HT-29 (cell line): ENCODE measurements at regions not wholly inside any gene's neighbourhood (a gene's known extent, or its start where the extent isn't known, plus 50 kb on each side); places are given as distances from the start of the nearest gene placed in this dataset.
"Not testable (repeated sequence)": the region's sequence is repeated elsewhere in the genome, so short reads cannot be mapped to it uniquely, and the experiment has no call there.

Experiments used
- DNase-seq: peaks from one replicate; pipeline ENCODE4 v3.0.0-alpha.2; 2015; ENCODE audit warnings: low spot score

DNA sequence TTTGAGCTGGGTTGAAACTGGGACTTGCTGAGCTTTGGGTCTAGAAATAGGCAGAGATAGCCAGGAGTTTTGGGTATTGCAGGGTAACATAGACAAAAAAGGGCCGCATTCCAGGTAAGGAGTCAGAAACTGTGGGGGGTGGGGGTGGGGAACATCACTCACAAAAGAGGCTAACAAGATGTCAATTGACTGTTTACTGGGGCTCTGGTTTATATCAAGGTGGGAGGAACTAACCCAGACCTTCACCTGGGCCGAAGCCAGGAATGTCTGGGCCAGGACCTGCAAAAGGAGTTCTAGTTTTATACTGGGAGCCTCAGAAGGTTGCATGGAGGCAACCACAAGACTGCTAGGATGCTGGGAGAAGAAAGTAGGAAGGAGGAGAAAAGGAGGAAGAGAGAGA, 154.4 kb downstream of the EMP1 start:
- DNase-seq, result no peak

DNA sequence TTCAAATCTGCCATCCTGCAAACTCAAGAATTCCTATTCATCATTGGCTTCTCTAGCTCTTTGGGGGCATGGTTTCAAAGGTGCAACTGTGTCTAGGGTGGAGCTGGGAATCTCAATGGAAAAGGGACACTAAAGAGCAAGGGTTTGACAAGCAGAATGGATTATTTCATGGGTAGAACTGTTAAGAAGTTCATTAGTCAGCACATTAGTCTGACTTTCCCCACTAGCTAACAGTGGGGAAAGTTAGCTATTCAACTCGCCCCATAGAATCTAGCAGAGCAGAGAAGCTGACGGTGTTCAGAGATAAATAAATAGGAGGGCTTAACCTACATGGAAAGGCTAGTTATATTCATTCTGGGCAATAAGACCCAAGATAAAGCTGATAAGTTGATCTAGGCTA, 153.9 kb downstream of the EMP1 start:
- no peak for DNase-seq

DNA sequence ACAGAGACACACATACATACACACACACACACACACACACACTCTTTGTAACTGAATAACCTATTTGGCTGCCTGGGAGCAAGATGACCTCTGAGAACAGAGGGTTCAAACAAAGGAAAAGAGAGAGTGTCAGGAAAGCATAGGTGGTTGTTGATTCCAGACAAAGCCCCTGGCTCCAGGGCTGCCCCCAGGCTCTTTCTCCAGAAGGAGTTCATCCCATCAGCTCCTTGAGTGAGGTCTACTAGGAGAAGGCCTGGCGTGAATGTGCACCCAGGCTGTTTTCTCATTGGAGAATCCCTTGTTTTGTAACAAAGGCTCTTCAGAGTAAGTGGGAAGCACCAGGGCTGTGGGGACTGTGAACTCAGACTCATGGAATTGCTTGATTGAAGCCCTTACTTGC, 151.9 kb downstream of the EMP1 start:
- no peak for DNase-seq

DNA sequence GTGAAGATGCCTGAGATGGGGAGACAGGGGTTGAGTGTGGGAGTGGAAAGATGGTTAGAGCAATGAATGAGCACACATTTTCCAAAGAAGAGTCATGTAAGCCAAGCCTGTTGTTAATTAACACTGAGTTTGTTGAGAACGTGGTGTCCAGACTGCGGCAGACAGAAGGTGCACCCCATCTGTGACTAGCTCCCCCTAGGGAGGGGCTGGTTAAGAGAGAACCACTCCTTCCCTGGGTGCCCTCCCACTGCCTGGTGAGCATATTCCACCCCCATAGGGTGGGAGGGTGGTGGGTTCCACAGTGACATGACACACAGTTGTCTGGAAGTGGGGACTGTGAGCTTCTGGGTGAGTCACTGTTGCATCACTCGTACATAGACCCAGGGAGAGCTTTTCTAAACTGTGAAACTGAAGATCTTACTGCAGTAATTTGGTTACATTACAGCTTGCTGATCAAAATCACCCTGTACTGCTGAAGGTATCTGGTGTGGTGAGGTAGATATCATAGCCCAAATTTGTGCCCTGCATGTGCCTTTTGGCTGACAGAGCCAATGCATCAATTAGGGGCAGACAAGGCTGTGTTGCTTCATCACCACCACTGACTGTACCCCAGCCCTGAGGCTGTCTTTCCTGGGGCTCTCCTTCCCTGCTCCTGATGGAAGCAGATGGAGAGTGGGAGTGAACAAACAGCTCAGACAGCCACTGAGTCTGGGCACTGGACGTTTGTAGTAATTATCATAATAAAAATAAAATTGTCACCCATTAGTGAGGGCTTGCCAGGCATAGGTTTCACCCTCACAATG, 150.9 kb downstream of the EMP1 start:
- DNase-seq, result no peak

DNA sequence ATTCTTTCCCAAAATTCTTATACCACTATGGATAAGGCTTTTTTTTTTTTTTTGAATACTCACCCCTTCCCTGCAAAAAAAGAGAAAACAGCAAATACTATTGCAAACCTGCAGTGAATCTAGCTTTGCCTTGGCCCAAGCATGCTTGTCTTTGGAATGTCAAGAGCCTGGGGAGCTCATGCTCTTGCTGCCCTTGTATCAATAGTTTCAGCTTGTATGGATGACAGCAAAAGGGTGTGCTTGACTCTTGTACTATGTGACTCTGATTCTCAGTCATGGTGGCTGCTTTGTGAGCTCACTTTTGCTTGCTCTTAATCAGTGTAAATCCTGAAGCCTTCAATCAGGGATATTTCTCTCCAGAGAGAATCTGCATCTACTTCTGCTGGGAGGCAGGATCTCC, 149.2 kb downstream of the EMP1 start:
- DNase-seq, result no peak

DNA sequence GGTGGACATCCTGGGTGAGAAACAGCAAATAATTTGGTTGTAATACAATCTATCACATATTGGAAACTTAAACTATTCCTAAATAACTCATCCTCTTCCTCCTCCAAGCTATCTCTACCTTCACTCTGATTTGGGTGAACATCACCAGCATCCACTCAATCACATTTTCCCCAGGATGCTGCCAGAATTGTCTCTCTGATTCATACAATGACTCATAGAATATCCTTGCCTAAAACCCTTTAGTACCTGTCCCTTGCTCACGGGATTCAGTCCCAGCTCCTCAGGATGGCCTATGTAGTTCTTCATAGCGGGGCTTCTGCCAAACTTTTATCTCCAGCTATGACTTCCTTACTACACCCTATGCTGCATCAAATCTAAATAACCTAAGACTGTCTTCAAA, 146.8 kb downstream of the EMP1 start:
- DNase-seq, result no peak

DNA sequence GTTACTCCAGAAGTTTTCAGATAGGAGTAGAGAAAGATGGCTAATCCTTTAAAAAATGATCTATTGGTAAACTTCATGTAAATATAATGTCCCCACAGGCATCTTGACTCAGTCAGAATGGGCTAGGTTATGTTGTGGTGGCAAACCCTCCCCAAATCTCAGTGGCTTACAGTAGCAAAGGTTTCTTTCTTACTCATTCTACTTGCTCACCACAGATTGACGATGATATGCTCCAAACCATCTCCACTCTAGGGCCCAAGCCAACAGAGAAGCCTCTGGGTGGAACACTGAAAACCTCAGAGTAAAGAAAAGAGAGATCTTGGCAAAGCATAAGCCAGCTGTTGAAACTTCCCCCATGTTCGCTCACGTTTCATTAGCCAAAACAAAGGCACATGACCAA, 146.4 kb downstream of the EMP1 start:
- no peak for DNase-seq

DNA sequence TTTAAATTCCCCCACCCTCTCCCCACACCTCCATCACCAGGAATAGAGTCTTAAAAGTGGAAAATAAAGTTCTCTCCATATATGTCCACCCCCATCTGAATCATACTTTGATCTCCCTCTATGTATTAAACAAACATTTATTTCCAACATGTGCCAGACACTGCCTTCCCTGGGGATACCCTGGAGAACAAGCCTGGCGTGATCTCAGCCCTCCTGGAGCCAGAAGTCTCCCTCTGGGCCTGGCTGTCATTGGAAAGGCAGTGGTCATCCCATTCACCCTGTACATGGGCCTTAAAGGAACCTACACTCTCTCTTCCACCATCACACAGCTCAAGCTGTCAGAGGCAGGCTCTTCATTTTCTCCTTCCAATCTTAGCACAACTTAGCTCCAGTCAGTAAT, 143.6 kb downstream of the EMP1 start:
- no peak for DNase-seq

DNA sequence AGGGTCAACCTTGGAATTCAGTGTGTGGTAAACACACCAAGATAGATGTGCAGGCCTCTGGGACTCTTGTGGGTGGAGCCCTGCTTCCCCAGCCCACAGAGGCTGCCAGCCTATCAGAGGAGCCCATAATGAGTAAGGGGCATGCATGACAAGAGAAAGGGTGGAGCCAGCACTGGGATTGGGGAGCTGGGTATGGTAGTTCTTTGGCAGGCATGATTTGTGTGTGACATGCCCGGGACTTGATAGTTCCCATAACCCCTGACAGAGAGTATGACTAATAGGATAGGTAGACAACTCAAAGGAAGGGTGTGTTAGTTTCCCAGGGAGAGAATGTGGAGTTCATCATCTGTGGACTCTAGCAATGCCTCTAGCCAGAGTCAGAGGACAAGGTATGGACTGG, 143.0 kb downstream of the EMP1 start:
- DNase-seq, result peak; percentile 29

DNA sequence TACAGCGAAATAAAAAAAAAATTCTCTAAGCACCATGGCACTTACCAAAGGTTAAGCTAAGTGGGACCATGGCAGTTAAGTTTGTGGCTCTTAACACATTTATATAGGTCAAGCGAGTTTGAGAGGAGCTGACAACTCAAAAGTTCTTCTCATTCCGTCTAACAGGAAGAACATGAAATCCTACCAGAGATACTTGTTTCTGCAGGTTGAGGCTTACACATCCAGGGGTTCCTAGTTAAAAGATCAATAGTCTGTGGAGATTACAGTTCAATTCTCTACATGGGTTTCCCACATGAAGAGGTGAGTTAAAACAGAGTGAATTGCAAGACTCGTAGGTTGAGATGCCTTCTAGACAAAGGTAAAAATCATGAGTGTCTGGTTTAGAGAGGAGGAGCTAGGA, 142.6 kb downstream of the EMP1 start:
- no peak for DNase-seq

DNA sequence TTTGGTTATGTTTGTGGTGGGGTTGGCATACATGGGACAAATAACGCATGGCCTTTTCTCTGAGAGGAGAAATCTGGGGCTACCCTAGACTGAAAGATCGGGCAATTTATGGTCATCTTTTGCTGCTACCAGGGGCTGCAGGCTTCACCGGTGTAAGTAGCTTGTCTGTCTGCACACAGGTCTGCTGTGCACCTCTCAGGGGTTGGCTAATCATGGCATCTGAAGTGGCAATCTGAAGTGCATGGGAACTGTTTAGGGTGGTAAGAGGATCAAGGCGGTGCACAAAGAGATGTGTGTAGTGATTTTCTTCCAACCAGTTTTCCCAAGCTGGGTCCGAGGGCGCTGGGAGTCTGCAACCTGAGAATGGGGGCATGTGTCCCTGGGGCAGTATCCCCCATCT, 141.3 kb downstream of the EMP1 start:
- no peak for DNase-seq

DNA sequence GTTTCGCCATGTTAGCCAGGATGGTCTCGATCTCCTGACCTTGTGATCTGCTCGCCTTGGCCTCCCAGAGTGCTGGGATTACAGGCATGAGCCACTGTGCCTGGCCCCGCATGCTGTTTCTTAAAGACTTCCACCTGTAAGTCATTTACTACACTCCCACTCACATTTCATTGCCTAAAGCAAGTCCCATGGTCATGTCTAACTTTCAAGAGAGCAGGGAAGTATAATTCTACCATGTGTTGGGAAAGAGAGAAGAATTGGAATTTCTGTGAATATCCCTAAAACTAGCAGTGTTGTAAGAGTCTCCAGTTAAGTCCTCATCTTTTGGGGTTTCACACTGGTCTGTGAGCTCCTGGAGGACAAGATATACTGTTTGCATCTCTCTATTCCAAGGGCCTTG, 139.7 kb downstream of the EMP1 start:
- DNase-seq, result no peak

DNA sequence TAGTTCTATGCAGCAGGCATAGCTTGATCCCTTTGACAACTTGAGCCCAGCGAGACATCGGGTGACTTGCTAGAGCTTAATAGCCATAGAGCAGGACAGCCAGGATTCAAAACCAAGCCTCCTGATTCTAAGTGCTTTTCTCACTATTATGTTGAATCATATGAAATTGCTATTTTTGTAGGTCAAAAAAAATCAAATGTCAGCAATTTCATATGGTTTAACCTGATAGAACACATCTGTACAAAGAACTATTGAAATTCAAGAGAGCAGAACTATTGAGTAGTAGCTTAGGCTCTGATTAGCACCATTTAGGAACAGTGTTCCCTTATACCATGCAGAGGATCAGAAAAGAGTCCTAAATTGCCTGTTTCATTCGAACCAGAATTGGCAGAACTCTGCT, 132.0 kb downstream of the EMP1 start:
- DNase-seq, result no peak

DNA sequence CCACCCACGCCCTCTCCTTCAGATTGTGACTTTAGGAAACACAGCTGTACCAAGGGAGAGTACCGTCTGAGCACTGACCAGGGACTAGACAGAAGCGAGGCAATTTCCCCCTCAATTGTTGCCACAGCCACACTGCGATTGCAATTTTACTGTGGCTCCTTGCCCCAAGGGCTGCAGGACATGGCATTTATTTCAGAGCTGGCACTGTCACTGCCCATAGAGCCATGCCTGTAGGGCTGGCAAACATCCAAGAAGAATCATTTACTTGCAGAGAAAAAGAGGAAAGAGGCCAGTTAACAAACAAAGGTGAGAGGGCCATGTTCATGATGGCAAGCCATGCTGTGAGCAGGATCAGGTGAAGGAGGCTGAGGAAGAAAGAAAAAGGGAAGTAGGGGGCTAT, 129.6 kb downstream of the EMP1 start:
- no peak for DNase-seq

DNA sequence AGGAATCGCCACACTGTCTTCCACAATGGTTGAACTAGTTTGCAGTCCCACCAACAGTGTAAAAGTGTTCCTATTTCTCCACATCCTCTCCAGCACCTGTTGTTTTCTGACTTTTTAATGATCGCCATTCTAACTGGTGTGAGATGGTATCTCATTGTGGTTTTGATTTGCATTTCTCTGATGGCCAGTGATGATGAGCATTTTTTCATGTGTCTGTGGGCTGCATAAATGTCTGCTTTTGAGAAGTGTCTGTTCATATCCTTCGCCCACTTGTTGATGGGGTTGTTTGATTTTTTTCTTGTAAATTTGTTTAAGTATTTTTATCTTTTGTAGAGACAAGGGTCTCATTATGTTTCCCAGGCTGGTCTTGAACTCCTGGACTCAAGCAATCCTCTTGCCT, 128.5 kb downstream of the EMP1 start:
- DNase-seq, result not testable (repeated sequence)

DNA sequence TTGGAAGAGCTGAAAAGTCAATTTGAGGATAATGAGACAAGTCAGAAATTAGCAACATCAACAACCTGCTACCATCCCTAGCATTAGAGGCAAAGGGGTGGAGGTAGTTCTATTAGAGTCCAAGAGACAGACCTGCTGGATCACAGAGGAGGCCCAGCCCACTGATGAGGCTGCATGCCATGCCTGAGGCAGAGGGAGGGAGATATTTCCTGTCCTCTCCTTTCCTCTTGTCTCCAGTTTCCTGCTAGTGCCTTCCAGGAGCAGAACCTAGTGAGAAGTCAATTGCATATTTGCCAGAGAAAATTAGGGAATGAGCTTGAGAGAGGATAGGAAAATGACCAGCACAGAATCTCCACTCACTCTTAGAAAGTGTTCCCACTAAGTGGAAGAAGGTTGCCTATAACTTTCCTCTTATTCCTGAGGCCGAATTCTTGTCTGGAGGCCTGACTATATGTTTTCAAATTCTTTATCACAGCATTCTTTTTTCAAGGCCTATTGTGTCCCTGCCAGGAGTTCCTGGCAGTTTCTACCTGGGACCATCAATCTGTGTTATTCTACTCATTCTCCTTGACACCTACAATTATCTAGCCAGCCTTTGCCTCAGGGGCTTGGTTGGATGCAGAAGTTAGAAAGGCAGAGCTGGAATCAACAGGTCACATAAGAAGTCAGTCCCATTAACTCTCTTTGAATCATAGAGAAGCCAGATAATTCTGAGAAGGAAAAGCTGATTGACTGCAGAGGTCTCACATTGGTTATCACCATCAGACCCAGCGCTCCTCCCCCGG, 121.9 kb downstream of the EMP1 start:
- no peak for DNase-seq

DNA sequence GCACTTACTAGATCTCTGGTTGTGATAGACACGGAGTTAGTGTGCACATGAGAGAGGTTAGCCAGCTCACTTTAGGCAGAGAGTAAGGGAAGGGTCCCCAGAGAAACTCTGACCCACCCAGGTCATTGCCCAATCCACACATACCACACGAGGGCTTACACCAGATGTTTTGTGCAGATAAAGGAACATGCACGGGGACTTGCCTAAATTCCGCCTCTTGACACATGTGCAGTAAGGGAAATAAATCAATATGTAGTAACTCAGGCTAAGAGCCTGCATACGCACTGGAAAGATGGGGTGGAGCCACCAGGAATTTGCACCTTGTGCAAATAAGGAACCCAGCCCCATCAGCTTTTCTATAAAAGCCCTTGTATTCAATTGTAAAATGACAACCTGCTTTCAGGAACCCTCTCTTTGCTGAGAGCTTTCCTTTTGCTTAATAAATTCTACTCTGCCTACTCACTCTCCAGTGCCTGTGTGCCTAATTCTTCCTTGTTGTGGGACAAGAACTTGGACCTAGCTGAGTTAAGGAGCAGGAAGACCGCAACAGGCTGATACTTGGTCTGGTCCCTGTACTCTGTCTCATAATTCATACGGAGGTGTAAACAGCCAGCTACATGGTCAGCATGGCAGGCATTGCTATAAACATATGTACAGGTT, 120.2 kb downstream of the EMP1 start:
- peak; percentile 52 for DNase-seq

DNA sequence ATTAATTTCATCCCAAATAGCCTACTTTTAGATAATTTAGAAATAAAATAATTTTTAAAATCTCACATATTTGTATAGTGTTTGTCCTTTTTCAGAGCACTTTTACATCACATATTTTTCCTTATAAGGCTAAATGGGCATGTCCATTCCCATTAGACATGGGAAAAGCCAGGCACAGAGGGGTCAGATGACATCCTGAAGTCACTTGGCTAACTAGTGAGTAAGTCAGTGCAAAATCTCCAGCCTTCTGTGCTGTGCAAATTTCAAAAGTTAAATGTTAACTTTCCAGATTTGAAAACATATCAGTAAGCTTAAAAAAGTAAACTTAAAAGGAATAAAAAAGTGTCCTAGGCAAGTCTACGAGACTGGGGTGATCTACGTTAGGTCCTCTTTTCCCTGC, 117.4 kb downstream of the EMP1 start:
- no peak for DNase-seq

DNA sequence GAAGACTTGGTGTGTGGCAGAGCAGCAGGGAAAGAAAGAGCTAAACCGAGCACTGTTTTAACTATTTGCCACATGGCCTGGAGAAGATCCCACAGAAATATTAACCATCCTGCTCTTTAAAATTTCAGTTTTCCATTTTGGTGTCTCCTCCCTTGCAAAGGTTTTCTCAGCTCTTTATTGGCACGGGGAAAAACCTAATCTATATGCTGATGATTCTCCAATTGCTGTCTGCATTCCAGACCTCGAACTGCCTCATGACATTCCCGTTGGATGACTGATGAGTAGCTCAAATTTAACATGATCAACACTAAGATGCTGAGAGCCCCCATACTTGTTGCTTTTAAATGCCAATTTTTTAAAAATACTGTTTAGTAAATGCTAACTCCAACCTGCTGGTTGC, 115.0 kb downstream of the EMP1 start:
- DNase-seq, result no peak

DNA sequence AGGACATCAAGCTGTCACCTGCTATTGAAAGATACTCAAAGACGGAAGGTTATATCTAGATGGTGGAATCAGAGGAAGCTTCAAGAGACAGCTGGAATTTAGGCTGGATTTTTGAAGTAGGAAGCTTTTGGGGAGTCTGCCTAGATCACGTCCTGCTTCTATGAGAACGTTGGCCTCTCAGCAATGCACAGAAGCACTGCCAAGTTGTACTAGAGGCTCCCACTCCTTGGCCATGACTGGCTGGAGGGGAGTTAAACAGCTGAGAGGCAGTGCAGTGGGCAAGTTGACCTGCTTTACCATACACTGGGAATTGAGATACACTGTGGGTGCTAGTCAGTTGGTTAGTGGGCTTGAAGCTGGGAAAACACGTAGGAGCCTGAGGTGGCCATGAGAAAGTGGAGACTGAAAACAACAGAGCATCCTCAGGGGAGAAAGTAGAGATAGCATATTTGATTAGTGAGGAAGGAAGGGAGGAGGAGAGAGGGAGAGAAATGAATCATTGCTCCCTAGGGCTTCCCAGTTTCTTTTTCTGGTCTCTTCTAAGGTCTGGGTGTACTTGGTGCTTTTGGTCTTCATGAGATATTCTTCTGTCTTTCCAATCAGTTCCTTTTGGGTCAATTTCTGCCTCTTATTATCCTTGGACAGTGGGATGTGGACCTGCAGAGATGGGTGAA, 110.8 kb downstream of the EMP1 start:
- no peak for DNase-seq

DNA sequence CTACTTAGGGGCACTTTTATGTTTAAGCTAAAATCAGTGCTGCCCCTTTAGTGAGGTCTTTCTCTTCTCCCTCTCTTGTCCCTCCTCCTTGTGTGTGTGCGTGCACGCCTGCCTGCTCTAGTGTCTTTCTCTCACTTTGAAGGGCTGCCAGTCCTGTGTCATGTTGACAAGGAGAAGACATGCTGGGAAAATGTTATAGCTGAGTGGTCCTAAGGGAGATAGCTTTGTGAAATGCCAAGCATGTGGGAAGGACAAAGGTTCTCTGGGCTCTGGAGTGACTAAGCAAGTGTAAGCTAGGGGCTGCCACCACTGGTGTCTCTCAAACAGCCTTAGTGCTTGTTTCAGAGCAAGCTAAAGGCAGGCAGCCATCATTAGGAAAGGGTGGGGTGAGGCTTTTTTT, 108.4 kb downstream of the EMP1 start:
- DNase-seq, result no peak

DNA sequence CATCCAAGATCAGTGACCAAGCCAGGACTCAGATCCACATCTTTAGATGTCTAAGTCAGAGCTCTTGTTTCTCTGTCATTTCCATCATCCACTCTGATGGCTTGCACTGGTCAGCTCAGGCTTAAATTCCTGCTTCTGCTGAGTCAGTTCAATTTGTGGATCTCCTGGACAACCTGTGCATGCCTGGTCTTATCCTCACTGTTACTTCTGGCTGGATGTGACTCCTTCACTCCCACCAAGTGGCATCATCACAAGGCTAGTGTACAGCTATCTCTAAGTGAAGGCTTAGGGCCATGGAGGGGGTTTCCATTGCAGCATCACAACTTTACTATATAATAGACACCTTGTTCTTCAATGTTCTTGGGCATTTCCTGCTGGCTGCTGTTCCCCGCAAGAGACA, 102.9 kb downstream of the EMP1 start:
- DNase-seq, result no peak
